Testis (tissue), 2 donors: ENCODE measurements at regions not wholly inside any gene's neighbourhood (a gene's known extent, or its start where the extent isn't known, plus 50 kb on each side); places are given as distances from the start of the nearest gene placed in this dataset.

Source experiments
- CTCF ChIP-seq, 3 experiments: fragments of 450-650 bp in 2 of 3; fragments of 200-600 bp in 1 of 3; sonication (generic) in 1 of 3; IDR thresholded peaks; one replicate each; pipeline ENCODE4 v1.5.1; 2016 to 2019; ENCODE audit warnings: antibody characterized with exemption in 3 of 3, mild to moderate bottlenecking in 2 of 3, moderate library complexity in 1 of 3
- POLR2A ChIP-seq: fragments of 450-650 bp; IDR thresholded peaks from one replicate; pipeline ENCODE4 v1.6.1; 2017; ENCODE audit warnings: antibody characterized with exemption, mild to moderate bottlenecking, moderate library complexity

GRCh38 chr5:106584268-106584667, 1086.5 kb downstream of the EFNA5 start:
- no peak for TF ChIP-seq POLR2A
- no peak for TF ChIP-seq CTCF (IDR thresholded peaks at IDR 0.05)
